Prostate gland (tissue), 2 donors: ENCODE measurements at regions not wholly inside any gene's neighbourhood (a gene's known extent, or its start where the extent isn't known, plus 50 kb on each side); places are given as distances from the start of the nearest gene placed in this dataset.
A peak's percentile ranks its signal among the peaks of the same experiment; 100 is the strongest.

Experiments used
- DNase-seq: peaks from one replicate; pipeline ENCODE4 v3.0.0-alpha.2; 2019; ENCODE audit warnings: low spot score
- H3K27ac ChIP-seq, 2 donors: fragments of 200-600 bp; sonication (generic); 2 replicates each; pipeline ENCODE4 v1.5.1; 2017 to 2019
- H3K27me3 ChIP-seq: fragments of 200-600 bp; sonication (generic); replicated peaks from 2 replicates; pipeline ENCODE4 v1.5.1; 2019; ENCODE audit not compliant: insufficient read depth
- H3K36me3 ChIP-seq, 2 donors: fragments of 200-600 bp; sonication (generic); 1 replicate in 1 of 2; 2 replicates in 1 of 2; pipeline versions ENCODE4 v1.5.1 to v1.8.1; 2017 to 2019
- H3K4me1 ChIP-seq: fragments of 200-600 bp; sonication (generic); replicated peaks from 2 replicates; pipeline ENCODE4 v1.5.1; 2019
- H3K4me3 ChIP-seq, 2 donors: fragments of 200-600 bp; sonication (generic); 2 replicates each; pipeline ENCODE4 v1.5.1; 2017 to 2019
- H3K9me3 ChIP-seq: fragments of 200-600 bp; sonication (generic); 2 replicates; pipeline ENCODE4 v1.5.1; 2017
- POLR2A ChIP-seq: fragments of 450-650 bp; IDR thresholded peaks from one replicate; pipeline ENCODE4 v1.6.1; 2016; ENCODE audit warnings: antibody characterized with exemption, mild to moderate bottlenecking
- POLR2AphosphoS5 ChIP-seq: sonication (generic); formaldehyde crosslinking; IDR thresholded peaks from one replicate; pipeline ENCODE4 v1.6.1; 2017; ENCODE audit warnings: antibody characterized with exemption
- WGBS: methylation state at CpG from one replicate; pipeline ENCODE4 v1.1.5; 2018; 5-methylcytosine and 5-hydroxymethylcytosine counted together
- intact Hi-C: fragments of 100-400 bp; cut with DNase I; formaldehyde crosslinking; loops from one replicate; pipeline ENCODE4 v1.14.2; 2022
- TF ChIP-seq, protein P1 (sequence below), 4 experiments: fragments of 200-600 bp in 2 of 4; fragments of 450-650 bp in 2 of 4; sonication (generic) in 2 of 4; IDR thresholded peaks; 1 replicate in 3 of 4; 2 replicates in 1 of 4; pipeline ENCODE4 v1.5.1; 2016 to 2019; ENCODE audit warnings: antibody characterized with exemption in 4 of 4, mild to moderate bottlenecking in 2 of 4, moderate library complexity in 2 of 4

DNA sequence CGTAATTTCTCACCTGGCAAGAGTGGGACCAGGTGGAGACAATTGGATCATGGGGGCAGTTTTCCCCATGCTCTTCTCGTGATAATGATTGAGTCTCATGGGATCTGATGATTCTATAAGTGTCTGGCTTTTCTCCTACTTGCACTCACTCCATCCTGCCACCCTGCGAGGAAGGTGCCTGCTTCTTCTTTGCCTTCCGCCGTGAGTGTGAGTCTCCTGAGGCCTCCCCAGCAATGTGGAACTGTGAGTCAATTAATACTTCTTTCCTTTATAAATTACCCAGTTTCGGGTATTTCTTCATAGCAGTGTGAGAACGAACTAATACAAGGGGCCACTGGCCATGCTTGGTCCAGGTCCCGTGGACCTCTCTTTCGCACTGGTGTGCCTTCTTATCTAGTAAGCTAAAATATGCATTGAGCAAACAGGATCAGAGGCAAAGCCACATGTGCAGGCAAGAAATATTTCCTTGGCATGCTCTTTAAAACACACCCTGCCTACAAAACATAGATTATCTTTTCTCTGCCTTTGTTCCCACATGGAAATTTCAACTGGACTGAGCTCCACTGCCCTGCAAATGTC lies 821.1 kb downstream of the TRIB2 start:
- peak overlapping the region; percentile 4 to 21 for H3K4me3 ChIP-seq
- WGBS, result 42% methylated on average over 9 of the region's 9 CpGs

DNA sequence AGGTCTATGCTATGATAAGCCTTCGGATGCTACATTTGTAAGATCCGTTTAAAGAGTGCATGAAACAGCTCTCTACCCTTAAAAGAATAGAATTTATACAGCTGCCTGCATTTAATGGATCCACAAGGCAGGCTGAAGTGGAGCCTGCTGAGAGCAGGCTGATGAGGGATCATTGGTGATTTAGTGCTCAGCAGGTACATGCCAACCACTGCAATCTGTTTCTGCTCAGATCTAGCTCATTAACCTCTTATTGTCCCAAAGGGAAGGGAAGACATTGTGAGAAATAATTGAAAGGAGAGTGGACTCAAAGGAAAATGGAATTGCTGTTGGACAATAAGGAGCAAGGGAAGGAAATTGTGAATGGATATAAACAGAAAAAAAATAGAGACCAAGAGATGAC lies 822.6 kb downstream of the TRIB2 start:
- WGBS, result 61% methylated on average over 2 of the region's 2 CpGs
- TF ChIP-seq POLR2A (no peak), POLR2AphosphoS5 (no peak)
- TF ChIP-seq, protein P1, sequence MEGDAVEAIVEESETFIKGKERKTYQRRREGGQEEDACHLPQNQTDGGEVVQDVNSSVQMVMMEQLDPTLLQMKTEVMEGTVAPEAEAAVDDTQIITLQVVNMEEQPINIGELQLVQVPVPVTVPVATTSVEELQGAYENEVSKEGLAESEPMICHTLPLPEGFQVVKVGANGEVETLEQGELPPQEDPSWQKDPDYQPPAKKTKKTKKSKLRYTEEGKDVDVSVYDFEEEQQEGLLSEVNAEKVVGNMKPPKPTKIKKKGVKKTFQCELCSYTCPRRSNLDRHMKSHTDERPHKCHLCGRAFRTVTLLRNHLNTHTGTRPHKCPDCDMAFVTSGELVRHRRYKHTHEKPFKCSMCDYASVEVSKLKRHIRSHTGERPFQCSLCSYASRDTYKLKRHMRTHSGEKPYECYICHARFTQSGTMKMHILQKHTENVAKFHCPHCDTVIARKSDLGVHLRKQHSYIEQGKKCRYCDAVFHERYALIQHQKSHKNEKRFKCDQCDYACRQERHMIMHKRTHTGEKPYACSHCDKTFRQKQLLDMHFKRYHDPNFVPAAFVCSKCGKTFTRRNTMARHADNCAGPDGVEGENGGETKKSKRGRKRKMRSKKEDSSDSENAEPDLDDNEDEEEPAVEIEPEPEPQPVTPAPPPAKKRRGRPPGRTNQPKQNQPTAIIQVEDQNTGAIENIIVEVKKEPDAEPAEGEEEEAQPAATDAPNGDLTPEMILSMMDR (IDR thresholded peaks at IDR 0.05), result no peak
- DNase-seq, result no peak
- no peaks in the 10 kb centered on the region for H3K9me3 ChIP-seq
- H3K27ac ChIP-seq, result peak overlapping the region; percentile 42 to 75
- H3K27me3 ChIP-seq, result no peaks in the 10 kb centered on the region
- intact Hi-C loops, result no loop called here
- H3K4me1 ChIP-seq, result no peaks in the 10 kb centered on the region
- peak overlapping the region; percentile 3 to 21 for H3K4me3 ChIP-seq
- no peaks in the 10 kb centered on the region for H3K36me3 ChIP-seq

More for the DNA sequence above, 821.1 kb downstream of the TRIB2 start:
- no peaks in the 10 kb centered on the region for H3K27me3 ChIP-seq
- no peak for DNase-seq
- H3K27ac ChIP-seq, result peak overlapping the region; percentile 47 to 75
- intact Hi-C loops, result no loop called here
- H3K9me3 ChIP-seq, result no peaks in the 10 kb centered on the region
- H3K36me3 ChIP-seq, result no peaks in the 10 kb centered on the region
- no peaks in the 10 kb centered on the region for H3K4me1 ChIP-seq
- TF ChIP-seq, protein P1 (IDR thresholded peaks at IDR 0.05), result no peak
- TF ChIP-seq POLR2AphosphoS5 (no peak), POLR2A (no peak)

DNA sequence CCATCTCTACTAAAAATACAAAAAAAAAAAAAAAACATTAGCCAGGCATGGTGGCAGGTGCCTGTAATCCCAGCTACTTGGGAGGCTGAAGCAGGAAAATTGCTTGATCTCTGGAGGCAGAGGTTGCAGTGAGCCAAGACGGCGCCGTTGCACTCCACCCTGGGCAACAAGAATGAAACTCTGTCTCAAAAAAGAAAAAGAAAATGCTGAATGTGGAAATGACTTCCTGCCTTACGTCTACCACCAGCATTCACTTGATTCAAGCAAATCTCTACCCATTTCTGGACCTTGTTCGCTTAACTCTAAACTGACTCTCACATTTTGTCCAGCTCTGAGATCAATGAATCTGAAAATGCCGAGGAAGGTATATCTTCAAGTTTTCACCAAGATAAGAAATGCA lies 825.3 kb downstream of the TRIB2 start:
- H3K27me3 ChIP-seq, result no peaks in the 10 kb centered on the region
- TF ChIP-seq POLR2AphosphoS5 (no peak), POLR2A (no peak)
- TF ChIP-seq, protein P1 (IDR thresholded peaks at IDR 0.05), result no peak
- H3K4me1 ChIP-seq, result no peaks in the 10 kb centered on the region
- no peak overlapping the region for H3K4me3 ChIP-seq
- WGBS, result 86% methylated on average over 6 of the region's 6 CpGs
- peak overlapping the region in 1 of 2 donors; percentile 75 for H3K27ac ChIP-seq
- DNase-seq, result no peak
- intact Hi-C loops, result no loop called here
- no peaks in the 10 kb centered on the region for H3K9me3 ChIP-seq
- no peaks in the 10 kb centered on the region for H3K36me3 ChIP-seq

DNA sequence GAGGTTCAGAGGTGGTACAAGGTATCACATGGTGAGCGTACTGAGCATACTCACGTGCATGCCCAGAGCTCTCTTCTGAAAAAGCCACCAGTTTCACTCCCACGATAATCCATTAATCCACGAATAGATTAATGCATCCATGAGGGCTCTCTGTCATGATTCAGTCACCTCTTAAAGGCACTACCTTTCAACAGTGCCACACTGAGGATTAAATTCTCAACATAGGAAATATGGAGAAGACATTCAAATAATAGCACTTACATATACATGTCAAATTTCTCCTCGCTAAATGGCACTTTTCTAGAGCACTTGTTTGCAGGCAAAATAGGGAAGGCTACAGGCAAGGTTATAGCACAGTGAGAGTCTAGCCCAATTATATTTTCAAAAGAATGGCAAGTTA lies 825.9 kb downstream of the TRIB2 start:
- Histone ChIP-seq H3K27ac (peak overlapping the region in 1 of 2 donors; percentile 75), H3K4me3 (no peak overlapping the region), H3K4me1 (no peaks in the 10 kb centered on the region), H3K9me3 (no peaks in the 10 kb centered on the region), H3K36me3 (no peaks in the 10 kb centered on the region), H3K27me3 (no peaks in the 10 kb centered on the region)
- DNase-seq, result no peak
- 89% methylated on average over 5 of the region's 5 CpGs for WGBS
- TF ChIP-seq, protein P1 (IDR thresholded peaks at IDR 0.05), result no peak
- TF ChIP-seq POLR2A (no peak), POLR2AphosphoS5 (no peak)
- intact Hi-C loops, result no loop called here

DNA sequence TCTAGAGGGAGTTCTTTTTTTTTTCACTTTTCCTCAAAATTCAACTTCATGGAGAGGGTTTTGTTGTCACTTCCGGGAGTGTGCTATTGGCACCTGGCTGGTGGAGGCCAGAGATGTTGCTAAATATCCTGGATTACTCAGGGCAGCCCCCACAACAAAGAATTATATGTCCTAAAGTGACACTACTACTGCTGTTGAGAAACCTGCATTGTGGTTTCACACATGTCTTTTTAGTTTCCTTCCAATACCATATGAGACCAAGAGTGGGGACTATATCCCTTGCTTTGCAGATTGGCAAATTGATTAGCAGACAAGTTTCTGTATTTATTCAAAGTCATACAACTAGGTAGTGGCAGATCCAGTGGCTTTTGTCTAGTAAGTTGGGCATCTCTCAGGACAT lies 826.8 kb downstream of the TRIB2 start:
- H3K4me1 ChIP-seq, result no peaks in the 10 kb centered on the region
- no peak overlapping the region for H3K4me3 ChIP-seq
- no peaks in the 10 kb centered on the region for H3K27me3 ChIP-seq
- WGBS, result 88% methylated on average over 1 of the region's 1 CpG
- no peaks in the 10 kb centered on the region for H3K36me3 ChIP-seq
- TF ChIP-seq POLR2AphosphoS5 (no peak), POLR2A (no peak)
- TF ChIP-seq, protein P1 (IDR thresholded peaks at IDR 0.05), result no peak
- no peaks in the 10 kb centered on the region for H3K9me3 ChIP-seq
- no peak for DNase-seq
- peak overlapping the region in 1 of 2 donors; percentile 41 for H3K27ac ChIP-seq
- intact Hi-C loops, result no loop called here
